Trophoblast cell (in vitro differentiated cells and primary cell): ENCODE measurements at regions not wholly inside any gene's neighbourhood (a gene's known extent, or its start where the extent isn't known, plus 50 kb on each side); places are given as distances from the start of the nearest gene placed in this dataset.
"Not testable (repeated sequence)": the region's sequence is repeated elsewhere in the genome, so short reads cannot be mapped to it uniquely, and the experiment has no call there.

ENCODE experiments used
- DNase-seq, 2 donors: peaks; one replicate each; pipeline ENCODE4 v3.0.0-alpha.2; 2016
- H2AFZ ChIP-seq: 2 replicates; pipeline ENCODE4 v1.6.1; 2013; ENCODE audit warnings: low read length, moderate library complexity, mild to moderate bottlenecking; ENCODE audit not compliant: insufficient read depth, poor library complexity
- H2AK5ac ChIP-seq: 2 replicates; pipeline ENCODE4 v1.6.1; 2013; ENCODE audit warnings: mild to moderate bottlenecking, low read length
- H2BK120ac ChIP-seq: 2 replicates; pipeline ENCODE4 v1.6.1; 2013; ENCODE audit warnings: low read length, mild to moderate bottlenecking, moderate library complexity; ENCODE audit not compliant: insufficient read depth, poor library complexity
- H2BK12ac ChIP-seq: 2 replicates; pipeline ENCODE4 v1.6.1; 2013; ENCODE audit warnings: mild to moderate bottlenecking, low read length, moderate library complexity
- H2BK5ac ChIP-seq: 2 replicates; pipeline ENCODE4 v1.6.1; 2013; ENCODE audit warnings: low read length, low read depth, moderate library complexity, mild to moderate bottlenecking; ENCODE audit not compliant: poor library complexity
- H3K14ac ChIP-seq: 2 replicates; pipeline ENCODE4 v1.6.1; 2013; ENCODE audit warnings: mild to moderate bottlenecking, low read length
- H3K18ac ChIP-seq: 2 replicates; pipeline ENCODE4 v1.6.1; 2013; ENCODE audit warnings: mild to moderate bottlenecking, low read length
- H3K23ac ChIP-seq: 2 replicates; pipeline ENCODE4 v1.6.1; 2013; ENCODE audit warnings: low read length
- H3K27ac ChIP-seq: 2 replicates; pipeline ENCODE4 v1.5.1; 2013; ENCODE audit warnings: low read depth, mild to moderate bottlenecking, inconsistent platforms, low read length, moderate library complexity
- H3K27me3 ChIP-seq: 2 replicates; pipeline ENCODE4 v1.6.1; 2013; ENCODE audit warnings: inconsistent platforms, mild to moderate bottlenecking, low read length, moderate library complexity; ENCODE audit not compliant: insufficient read depth
- H3K36me3 ChIP-seq, 2 experiments: 1 replicate in 1 of 2; 2 replicates in 1 of 2; pipeline ENCODE4 v1.6.1; 2013; ENCODE audit warnings: low read length in 2 of 2, mild to moderate bottlenecking in 2 of 2, moderate library complexity in 1 of 2; ENCODE audit not compliant: insufficient read depth in 2 of 2, control insufficient read depth in 1 of 2
- H3K4ac ChIP-seq: 2 replicates; pipeline ENCODE4 v1.6.1; 2013; ENCODE audit warnings: low read depth, mild to moderate bottlenecking, low read length, moderate library complexity
- H3K4me1 ChIP-seq, 2 experiments: 1 replicate in 1 of 2; 2 replicates in 1 of 2; pipeline ENCODE4 v1.6.1; 2013; ENCODE audit warnings: low read length in 2 of 2, mild to moderate bottlenecking in 2 of 2, moderate library complexity in 1 of 2; ENCODE audit not compliant: insufficient read depth in 2 of 2, control insufficient read depth in 1 of 2
- H3K4me2 ChIP-seq: 2 replicates; pipeline ENCODE4 v1.6.1; 2013; ENCODE audit warnings: inconsistent platforms, mild to moderate bottlenecking, low read length, moderate library complexity
- H3K4me3 ChIP-seq: 2 replicates; pipeline ENCODE4 v1.5.1; 2013; ENCODE audit warnings: mild to moderate bottlenecking, low read depth, low read length, inconsistent platforms
- H3K79me1 ChIP-seq: one replicate; pipeline ENCODE4 v1.6.1; 2013; ENCODE audit warnings: low read length
- H3K79me2 ChIP-seq: 2 replicates; pipeline ENCODE4 v1.6.1; 2013; ENCODE audit warnings: low read length, mild to moderate bottlenecking; ENCODE audit not compliant: control insufficient read depth, insufficient read depth, poor library complexity
- H3K9ac ChIP-seq: 2 replicates; pipeline ENCODE4 v1.6.1; 2013; ENCODE audit warnings: mild to moderate bottlenecking, low read length
- H3K9me3 ChIP-seq: 2 replicates; pipeline ENCODE4 v1.6.1; 2013; ENCODE audit warnings: low read depth, mild to moderate bottlenecking, control low read depth, inconsistent platforms, low read length; ENCODE audit not compliant: insufficient read depth
- H4K12ac ChIP-seq: 2 replicates; pipeline ENCODE4 v1.6.1; 2013; ENCODE audit warnings: low read depth, mild to moderate bottlenecking, low read length, moderate library complexity
- H4K8ac ChIP-seq: 2 replicates; pipeline ENCODE4 v1.6.1; 2013; ENCODE audit warnings: low read depth, mild to moderate bottlenecking, low read length, moderate library complexity
- H4K91ac ChIP-seq: one replicate; pipeline ENCODE4 v1.6.1; 2013; ENCODE audit warnings: low read depth, mild to moderate bottlenecking, low read length, moderate library complexity
- WGBS: extraction: QIAGEN DNeasy Blood & Tissue Kit; methylation state at CpG from one replicate; pipeline ENCODE4 v1.1.7; 2013; ENCODE audit warnings: missing lambda C conversion rate; ENCODE audit not compliant: insufficient read length, insufficient coverage; ENCODE audit errors: extremely low coverage; 5-methylcytosine and 5-hydroxymethylcytosine counted together

GRCh38 chr11:127791844-127792243 is 791.3 kb upstream of the KIRREL3 start:
- no peak overlapping the region for H2AFZ ChIP-seq
- no peak overlapping the region for H3K14ac ChIP-seq
- no peak overlapping the region for H3K4ac ChIP-seq
- no peak overlapping the region for H3K18ac ChIP-seq
- no peak overlapping the region for H4K12ac ChIP-seq
- no peak overlapping the region for H3K4me3 ChIP-seq
- no peaks in the 10 kb centered on the region for H3K27me3 ChIP-seq
- H3K79me1 ChIP-seq = no peaks in the 10 kb centered on the region
- no peaks in the 10 kb centered on the region for H3K9me3 ChIP-seq
- H3K9ac ChIP-seq = no peak overlapping the region
- no peaks in the 10 kb centered on the region for H3K4me1 ChIP-seq
- WGBS = no CpG with 5 or more reads among the region's 7 CpGs
- H3K4me2 ChIP-seq = no peak overlapping the region
- no peak overlapping the region for H4K8ac ChIP-seq
- no peak overlapping the region for H2BK5ac ChIP-seq
- no peak overlapping the region for H2AK5ac ChIP-seq
- no peak overlapping the region for H3K27ac ChIP-seq
- no peak overlapping the region for H2BK120ac ChIP-seq
- H3K36me3 ChIP-seq = no peaks in the 10 kb centered on the region
- no peak for DNase-seq
- no peak overlapping the region for H4K91ac ChIP-seq
- H3K79me2 ChIP-seq = no peaks in the 10 kb centered on the region
- no peak overlapping the region for H2BK12ac ChIP-seq
- no peak overlapping the region for H3K23ac ChIP-seq

- no peak overlapping the region for H3K9ac ChIP-seq
- no CpG with 5 or more reads among the region's 4 CpGs for WGBS
Measured at GRCh38 chr11:127790592-127790991, 790.0 kb upstream of the KIRREL3 start.

GRCh38 chr11:127789927-127790326 is 789.4 kb upstream of the KIRREL3 start:
- Histone ChIP-seq H4K8ac (no peak overlapping the region), H3K79me2 (no peaks in the 10 kb centered on the region), H3K18ac (no peak overlapping the region), H3K4me1 (no peaks in the 10 kb centered on the region), H3K27ac (no peak overlapping the region), H3K23ac (no peak overlapping the region), H3K14ac (no peak overlapping the region), H3K9ac (no peak overlapping the region), H3K79me1 (no peaks in the 10 kb centered on the region), H3K4me3 (no peak overlapping the region), H2AK5ac (no peak overlapping the region), H3K27me3 (no peaks in the 10 kb centered on the region), H2BK120ac (no peak overlapping the region), H2BK12ac (no peak overlapping the region), H4K91ac (no peak overlapping the region), H3K4me2 (no peak overlapping the region), H3K36me3 (no peaks in the 10 kb centered on the region), H3K9me3 (no peaks in the 10 kb centered on the region), H3K4ac (no peak overlapping the region), H4K12ac (no peak overlapping the region), H2BK5ac (no peak overlapping the region), H2AFZ (no peak overlapping the region)
- WGBS = no CpG with 5 or more reads among the region's 7 CpGs
- DNase-seq = peak in 1 of 2 donors; percentile 1

More at GRCh38 chr11:127790592-127790991, 790.0 kb upstream of the KIRREL3 start:
- H2BK5ac ChIP-seq = no peak overlapping the region
- no peak for DNase-seq
- no peaks in the 10 kb centered on the region for H3K9me3 ChIP-seq
- no peaks in the 10 kb centered on the region for H3K27me3 ChIP-seq
- H3K4ac ChIP-seq = no peak overlapping the region
- no peak overlapping the region for H3K4me3 ChIP-seq
- no peak overlapping the region for H3K14ac ChIP-seq
- H2AFZ ChIP-seq = no peak overlapping the region
- no peak overlapping the region for H3K23ac ChIP-seq
- no peak overlapping the region for H3K18ac ChIP-seq
- H3K27ac ChIP-seq = no peak overlapping the region
- H3K4me1 ChIP-seq = no peaks in the 10 kb centered on the region
- no peaks in the 10 kb centered on the region for H3K36me3 ChIP-seq
- no peak overlapping the region for H2BK12ac ChIP-seq
- H3K79me1 ChIP-seq = no peaks in the 10 kb centered on the region
- no peak overlapping the region for H4K91ac ChIP-seq
- no peaks in the 10 kb centered on the region for H3K79me2 ChIP-seq
- H4K8ac ChIP-seq = no peak overlapping the region
- no peak overlapping the region for H4K12ac ChIP-seq
- no peak overlapping the region for H3K4me2 ChIP-seq
- H2BK120ac ChIP-seq = no peak overlapping the region
- no peak overlapping the region for H2AK5ac ChIP-seq

DNA sequence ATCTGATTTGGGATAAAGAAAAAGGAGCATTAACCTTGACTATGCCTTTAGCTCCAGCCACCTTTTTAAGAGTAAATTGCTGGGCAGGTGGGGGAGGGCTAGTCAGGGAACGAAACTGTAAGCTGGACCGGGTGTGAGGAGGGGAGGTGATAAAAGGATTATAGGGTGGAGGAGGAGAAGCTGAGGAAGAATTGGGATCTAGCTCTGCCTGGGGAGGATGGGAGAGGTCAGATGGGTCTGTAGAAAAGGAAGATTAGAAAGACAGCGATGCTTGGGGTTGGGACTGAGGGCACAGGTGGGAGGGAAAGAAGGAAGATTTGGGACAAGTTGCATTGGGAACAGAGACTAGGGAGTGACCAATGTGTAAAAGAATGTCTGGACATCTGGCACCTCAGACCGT is 772.4 kb upstream of the KIRREL3 start:
- WGBS = no CpG with 5 or more reads among the region's 4 CpGs
- not testable (repeated sequence) for H2BK12ac ChIP-seq, H3K4ac ChIP-seq, H3K9ac ChIP-seq, H2BK120ac ChIP-seq, H3K27me3 ChIP-seq, H3K79me1 ChIP-seq, H3K18ac ChIP-seq, H3K4me3 ChIP-seq, H4K8ac ChIP-seq, H4K12ac ChIP-seq, H3K23ac ChIP-seq, H4K91ac ChIP-seq, H2AK5ac ChIP-seq, DNase-seq, H3K4me2 ChIP-seq, H3K27ac ChIP-seq, H3K4me1 ChIP-seq, H2BK5ac ChIP-seq, H3K79me2 ChIP-seq, H2AFZ ChIP-seq, H3K9me3 ChIP-seq, H3K36me3 ChIP-seq, H3K14ac ChIP-seq
